Fibroblast of the conjunctiva (primary cell): ENCODE measurements at regions not wholly inside any gene's neighbourhood (a gene's known extent, or its start where the extent isn't known, plus 50 kb on each side); places are given as distances from the start of the nearest gene placed in this dataset.

Experiments used
- DNase-seq: peaks from one replicate; pipeline ENCODE4 v3.0.0-alpha.2; 2010; ENCODE audit warnings: low read depth

GRCh38 chr16:86092586-86093480 is 193.9 kb downstream of the IRF8 start:
- no peak for DNase-seq

GRCh38 chr16:86093801-86094750 is 195.1 kb downstream of the IRF8 start:
- DNase-seq = no peak

DNA sequence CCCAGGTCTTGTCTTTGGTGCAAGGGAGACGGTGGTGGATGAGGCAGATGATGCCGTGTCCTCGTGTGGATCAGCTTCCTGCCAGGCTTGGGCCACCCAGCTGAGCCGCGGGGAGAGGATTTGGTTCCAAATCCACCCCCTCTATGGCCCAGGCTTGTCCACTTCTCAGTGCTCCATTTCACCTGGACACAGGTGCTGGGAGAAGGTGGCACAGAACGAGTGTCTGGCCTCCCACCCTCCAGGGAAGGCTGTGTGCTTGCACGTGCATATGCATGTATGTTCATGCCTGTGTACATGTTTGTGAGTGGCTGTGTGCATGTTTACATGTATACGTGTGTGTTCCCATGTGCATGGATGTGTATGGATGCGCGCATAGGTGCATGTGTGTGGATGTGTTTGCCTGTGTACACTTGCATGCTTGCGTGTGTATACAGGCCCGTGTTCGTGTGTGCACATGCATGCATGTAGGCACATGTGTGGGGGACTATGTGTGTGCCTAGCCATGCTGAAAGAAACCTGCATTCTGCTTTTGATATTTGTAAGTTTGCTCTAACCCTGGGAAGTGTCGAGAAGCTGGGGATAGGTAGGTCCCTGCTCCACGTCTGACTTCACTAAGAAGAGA is 196.3 kb downstream of the IRF8 start:
- no peak for DNase-seq

- no peak for DNase-seq
Measured at GRCh38 chr16:86095906-86096485, 197.0 kb downstream of the IRF8 start.

- no peak for DNase-seq
Measured at GRCh38 chr16:86096850-86097249, 197.9 kb downstream of the IRF8 start.

DNA sequence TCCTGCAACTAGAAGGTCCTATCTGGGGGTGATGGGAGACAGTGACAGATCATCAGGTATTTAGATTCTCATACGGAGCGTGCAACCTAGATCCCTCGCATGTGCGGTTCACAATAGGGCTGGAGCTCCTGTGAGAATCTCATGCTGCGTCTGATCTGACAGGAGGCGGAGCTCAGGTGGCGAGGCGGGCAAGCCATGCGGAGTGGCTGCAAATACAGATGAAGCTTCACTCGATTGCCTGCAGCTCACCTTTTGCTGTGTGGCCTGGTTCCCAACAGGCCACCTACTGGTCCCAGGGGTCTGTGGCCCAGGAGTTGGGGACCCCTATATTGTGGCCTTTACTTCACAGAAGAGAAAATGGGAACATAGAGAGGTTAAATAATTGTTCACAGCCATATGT is 200.4 kb downstream of the IRF8 start:
- no peak for DNase-seq

GRCh38 chr16:86100205-86101136 is 201.5 kb downstream of the IRF8 start:
- DNase-seq = peak; percentile 21

DNA sequence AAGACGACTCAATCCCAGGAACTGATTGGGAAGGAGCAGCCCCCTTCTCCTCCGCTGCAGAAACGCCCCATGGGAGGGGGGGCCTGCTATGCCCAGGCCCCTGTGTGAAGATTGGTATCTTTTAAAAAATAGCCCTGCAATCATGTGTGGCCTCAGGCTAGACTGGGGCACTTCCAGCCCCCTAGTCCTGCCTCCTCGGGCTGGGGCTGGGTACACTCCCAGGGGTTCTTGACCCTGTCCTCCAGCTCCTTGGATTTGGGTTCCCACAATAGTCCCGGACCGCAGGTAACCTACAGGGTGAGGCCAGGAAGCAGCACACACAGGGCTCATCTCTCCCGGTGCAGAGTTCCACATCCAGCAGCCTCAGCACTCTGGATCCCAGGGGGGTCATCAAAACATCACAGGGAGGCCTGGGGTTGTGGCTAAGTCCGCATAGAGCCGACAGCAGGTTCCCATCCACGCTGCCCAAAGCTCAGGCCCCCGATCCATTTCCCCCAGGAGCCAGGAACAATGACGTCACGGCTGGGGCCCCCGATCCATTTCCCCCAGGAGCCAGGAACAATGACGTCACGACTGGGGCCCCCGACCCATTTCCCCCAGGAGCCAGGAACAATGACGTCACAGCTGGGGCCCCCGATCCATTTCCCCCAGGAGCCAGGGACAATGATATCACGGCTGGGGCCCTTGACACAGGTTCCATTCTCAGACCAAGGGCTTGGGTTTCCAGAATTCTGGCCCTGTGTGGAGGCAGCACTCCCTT is 202.4 kb downstream of the IRF8 start:
- no peak for DNase-seq

DNA sequence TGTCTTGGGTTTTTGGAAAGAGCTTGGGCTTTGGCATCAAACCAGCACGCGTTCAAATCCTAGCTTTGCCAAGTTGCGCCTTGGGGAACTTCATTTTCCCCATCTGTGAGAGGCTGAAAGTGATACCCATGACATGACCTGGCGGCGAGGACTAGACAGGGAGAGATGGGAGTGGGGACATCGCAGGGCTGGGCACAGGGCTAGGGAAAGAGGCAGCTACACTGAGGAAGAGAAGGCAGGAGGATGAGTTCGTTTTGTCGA is 202.9 kb downstream of the IRF8 start:
- DNase-seq = no peak

DNA sequence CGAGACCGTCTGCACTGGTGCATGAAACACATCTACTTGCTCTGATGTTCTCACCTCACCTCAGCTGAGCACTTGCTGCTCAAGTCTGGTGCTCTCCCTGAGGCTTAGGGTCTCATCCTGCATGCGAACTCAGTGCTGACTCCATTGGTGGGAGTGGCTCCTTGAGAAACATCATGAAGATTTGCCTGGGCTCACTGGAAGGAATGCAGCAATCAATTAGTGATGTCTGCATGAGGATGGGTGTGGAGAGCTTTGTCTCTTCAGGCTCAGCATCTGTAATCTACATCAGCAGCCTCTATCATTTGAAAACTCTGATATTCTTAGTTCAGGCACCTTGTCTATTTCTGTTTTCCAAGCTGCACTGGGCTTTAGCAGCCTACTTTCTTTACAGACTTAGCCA is 204.4 kb downstream of the IRF8 start:
- no peak for DNase-seq

- no peak for DNase-seq
Measured at GRCh38 chr16:86104537-86105048, 205.6 kb downstream of the IRF8 start.

- DNase-seq = no peak
Measured at GRCh38 chr16:86107215-86107825, 208.4 kb downstream of the IRF8 start.

- DNase-seq = no peak
Measured at GRCh38 chr16:86108062-86108461, 209.1 kb downstream of the IRF8 start.

DNA sequence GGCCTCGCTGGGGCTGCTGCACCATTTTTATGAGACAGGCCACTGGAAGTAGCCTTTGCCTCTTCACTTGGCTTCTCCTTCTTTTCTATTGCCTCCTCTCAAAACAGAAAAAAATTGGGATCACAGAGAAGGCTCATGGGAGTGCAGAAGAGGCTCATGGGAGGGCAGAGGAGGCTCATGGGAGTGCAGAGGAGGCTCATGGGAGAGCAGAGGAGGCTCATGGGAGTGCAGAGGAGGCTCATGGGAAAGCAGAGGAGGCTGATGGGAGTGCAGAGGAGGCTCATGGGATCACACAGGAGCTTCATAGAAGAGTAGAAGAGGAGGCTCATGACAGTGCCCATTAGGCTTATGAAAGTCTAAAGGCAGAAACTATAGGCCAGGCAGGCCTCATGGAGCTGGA is 211.2 kb downstream of the IRF8 start:
- no peak for DNase-seq

- no peak for DNase-seq
Measured at GRCh38 chr16:86110726-86111125, 211.8 kb downstream of the IRF8 start.

DNA sequence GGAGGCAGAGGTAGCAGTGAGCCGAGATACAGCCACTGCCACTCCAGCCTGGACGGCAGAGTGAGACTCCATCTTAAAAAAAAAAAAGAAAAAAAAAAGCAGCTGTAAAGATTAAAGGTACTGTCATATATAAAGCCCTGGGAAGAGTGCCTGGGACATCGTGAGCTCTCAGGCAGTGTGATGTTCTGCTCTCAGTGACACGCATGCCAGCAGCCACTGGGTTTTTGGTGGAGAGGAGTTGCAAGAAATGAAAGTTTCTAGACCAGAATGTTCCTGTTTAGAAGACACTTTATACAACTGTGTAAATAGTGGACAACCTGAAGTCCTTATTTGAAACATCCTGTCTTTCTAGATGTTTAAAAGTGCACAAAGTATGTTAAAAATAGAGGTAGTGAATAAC is 213.2 kb downstream of the IRF8 start:
- DNase-seq = no peak

- no peak for DNase-seq
Measured at GRCh38 chr16:86117235-86117634, 218.3 kb downstream of the IRF8 start.

GRCh38 chr16:86117756-86118155 is 218.8 kb downstream of the IRF8 start:
- DNase-seq = no peak

- no peak for DNase-seq
Measured at GRCh38 chr16:86118467-86119307, 219.7 kb downstream of the IRF8 start.
